ENCODE measurements at regions not wholly inside any gene's neighbourhood (a gene's known extent, or its start where the extent isn't known, plus 50 kb on each side); places are given as distances from the start of the nearest gene placed in this dataset.

DNA sequence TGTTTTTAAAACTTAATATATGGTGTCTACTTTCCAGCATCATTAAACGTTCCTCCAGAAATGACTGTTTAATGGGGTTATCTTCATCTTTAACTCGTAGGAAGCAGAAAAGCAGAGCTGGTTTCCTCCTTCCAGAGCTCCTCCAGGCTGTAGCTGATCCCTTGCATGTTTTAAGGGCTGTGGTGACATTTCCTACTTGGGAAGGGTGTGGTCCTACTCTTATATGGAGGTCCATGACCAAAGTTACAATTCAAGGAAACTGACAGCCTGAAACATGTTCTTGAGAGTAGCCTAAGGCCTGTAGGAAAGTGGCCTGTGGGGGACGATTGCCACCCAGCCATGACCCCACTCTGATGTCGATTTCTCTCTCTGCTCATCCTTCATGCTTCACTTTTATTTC is 297.1 kb downstream of the GADD45G start:
- Mint-ChIP-seq H3K9me3 (peaks cover under 1% of the 10 kb centered on the region), H3K4me3 (no peak overlapping the region), H3K27me3 (ENCODE audit: low read depth, poor library complexity) (no peaks in the 10 kb centered on the region), H3K36me3 (ENCODE audit: low read depth) (no peaks in the 10 kb centered on the region), H3K4me1 (peaks cover 17% of the 10 kb centered on the region), H3K27ac (no peak overlapping the region)
- DNase-seq: no peak
- TF ChIP-seq, protein P1, sequence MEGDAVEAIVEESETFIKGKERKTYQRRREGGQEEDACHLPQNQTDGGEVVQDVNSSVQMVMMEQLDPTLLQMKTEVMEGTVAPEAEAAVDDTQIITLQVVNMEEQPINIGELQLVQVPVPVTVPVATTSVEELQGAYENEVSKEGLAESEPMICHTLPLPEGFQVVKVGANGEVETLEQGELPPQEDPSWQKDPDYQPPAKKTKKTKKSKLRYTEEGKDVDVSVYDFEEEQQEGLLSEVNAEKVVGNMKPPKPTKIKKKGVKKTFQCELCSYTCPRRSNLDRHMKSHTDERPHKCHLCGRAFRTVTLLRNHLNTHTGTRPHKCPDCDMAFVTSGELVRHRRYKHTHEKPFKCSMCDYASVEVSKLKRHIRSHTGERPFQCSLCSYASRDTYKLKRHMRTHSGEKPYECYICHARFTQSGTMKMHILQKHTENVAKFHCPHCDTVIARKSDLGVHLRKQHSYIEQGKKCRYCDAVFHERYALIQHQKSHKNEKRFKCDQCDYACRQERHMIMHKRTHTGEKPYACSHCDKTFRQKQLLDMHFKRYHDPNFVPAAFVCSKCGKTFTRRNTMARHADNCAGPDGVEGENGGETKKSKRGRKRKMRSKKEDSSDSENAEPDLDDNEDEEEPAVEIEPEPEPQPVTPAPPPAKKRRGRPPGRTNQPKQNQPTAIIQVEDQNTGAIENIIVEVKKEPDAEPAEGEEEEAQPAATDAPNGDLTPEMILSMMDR (IDR thresholded peaks at IDR 0.05): no peak

DNA sequence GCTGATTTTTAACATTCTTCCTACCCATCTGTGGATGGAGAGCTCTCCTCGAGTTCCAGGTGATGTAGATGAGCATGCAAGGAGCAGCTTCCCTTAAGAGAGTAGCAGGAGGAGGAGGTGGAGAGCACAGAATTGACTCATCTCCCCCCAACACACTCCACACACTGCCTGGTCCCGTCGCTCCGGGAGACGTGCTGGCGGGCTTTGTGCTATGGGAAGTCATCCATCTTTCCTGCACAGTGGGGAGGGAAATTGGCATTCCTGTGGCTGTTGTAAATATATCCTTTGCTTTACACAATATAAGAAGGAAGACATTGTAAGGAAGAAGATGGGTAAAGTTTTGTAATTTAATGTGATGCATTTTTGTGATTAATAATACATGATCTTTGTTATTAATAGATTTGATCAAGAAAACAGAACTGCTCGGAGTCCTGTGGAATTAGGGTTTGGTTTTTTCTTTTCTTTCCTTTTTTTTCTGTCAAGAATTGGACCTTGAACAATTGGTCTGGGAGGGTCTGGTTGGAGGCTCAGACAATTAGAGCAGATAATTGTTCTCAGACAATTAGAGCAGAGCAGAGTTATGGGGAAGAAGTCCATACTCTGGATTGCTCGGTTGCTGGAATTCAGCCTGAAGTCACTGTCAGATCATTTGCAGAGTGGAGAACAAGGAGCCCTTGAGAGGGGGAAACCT is 297.8 kb downstream of the GADD45G start:
- Mint-ChIP-seq H3K36me3 (ENCODE audit: low read depth) (peaks cover 5% of the 10 kb centered on the region), H3K9me3 (peaks cover 8% of the 10 kb centered on the region), H3K4me1 (peaks cover 17% of the 10 kb centered on the region), H3K27me3 (ENCODE audit: low read depth, poor library complexity) (no peaks in the 10 kb centered on the region), H3K27ac (no peak overlapping the region), H3K4me3 (no peak overlapping the region)
- TF ChIP-seq, protein P1 (IDR thresholded peaks at IDR 0.05): no peak
- no peak for DNase-seq

- H3K36me3 Mint-ChIP-seq (ENCODE audit: low read depth): peaks cover 5% of the 10 kb centered on the region
- TF ChIP-seq, protein P1 (IDR thresholded peaks at IDR 0.05): no peak
- peaks cover 17% of the 10 kb centered on the region for H3K4me1 Mint-ChIP-seq
- H3K27me3 Mint-ChIP-seq (ENCODE audit: low read depth, poor library complexity): no peaks in the 10 kb centered on the region
- H3K27ac Mint-ChIP-seq: no peak overlapping the region
- H3K4me3 Mint-ChIP-seq: no peak overlapping the region
- peaks cover 13% of the 10 kb centered on the region for H3K9me3 Mint-ChIP-seq
- DNase-seq: no peak
These were observed 298.3 kb downstream of the GADD45G start for GRCh38 chr9:89903141-89903475.

DNA sequence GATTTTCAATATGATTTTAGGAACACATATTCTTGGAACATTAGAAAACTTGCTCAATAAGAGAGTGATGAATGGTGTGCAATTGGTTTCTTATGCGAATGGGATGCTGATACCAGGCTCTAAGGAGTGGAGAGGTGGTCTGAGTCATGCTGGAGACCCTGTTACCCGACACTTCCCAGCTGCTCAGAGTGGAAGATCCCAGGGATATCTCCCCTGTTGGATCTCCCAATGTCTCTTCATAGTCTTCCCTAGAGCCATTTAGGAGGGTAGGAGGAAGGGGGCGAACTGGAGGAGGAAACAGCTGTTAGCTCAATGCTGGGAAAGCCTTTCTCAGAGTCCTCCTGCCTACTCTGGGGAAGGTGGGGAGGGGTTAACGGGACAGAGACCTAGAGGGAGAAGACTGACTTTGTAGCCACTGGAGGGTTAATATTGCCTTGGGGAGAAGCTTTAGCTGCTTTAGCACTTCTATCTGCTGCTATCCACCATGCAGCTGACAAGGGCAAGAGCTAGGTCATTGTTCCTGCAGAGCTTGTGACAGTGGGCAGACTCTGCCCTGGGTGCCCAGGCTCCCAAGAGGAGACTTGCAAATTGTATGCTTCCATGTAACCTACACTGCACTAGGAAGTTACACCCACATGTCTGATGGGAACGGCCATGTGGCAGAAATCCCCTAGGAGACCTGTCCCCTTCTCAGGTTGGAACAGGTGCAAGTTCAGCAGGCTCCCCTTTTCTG is 301.0 kb downstream of the GADD45G start:
- TF ChIP-seq, protein P1 (IDR thresholded peaks at IDR 0.05): no peak
- H3K27ac Mint-ChIP-seq: no peak overlapping the region
- no peak overlapping the region for H3K4me3 Mint-ChIP-seq
- peaks cover 20% of the 10 kb centered on the region for H3K9me3 Mint-ChIP-seq
- H3K36me3 Mint-ChIP-seq (ENCODE audit: low read depth): peaks cover 5% of the 10 kb centered on the region
- H3K27me3 Mint-ChIP-seq (ENCODE audit: low read depth, poor library complexity): no peaks in the 10 kb centered on the region
- no peak for DNase-seq
- H3K4me1 Mint-ChIP-seq: peaks cover 17% of the 10 kb centered on the region

GRCh38 chr9:89911721-89912604 is 307.2 kb downstream of the GADD45G start:
- Mint-ChIP-seq H3K27ac (no peak overlapping the region), H3K4me3 (no peak overlapping the region), H3K9me3 (peaks cover 19% of the 10 kb centered on the region), H3K4me1 (peaks cover 12% of the 10 kb centered on the region), H3K36me3 (ENCODE audit: low read depth) (peaks cover 5% of the 10 kb centered on the region), H3K27me3 (ENCODE audit: low read depth, poor library complexity) (no peaks in the 10 kb centered on the region)
- no peak for DNase-seq
- TF ChIP-seq, protein P1 (IDR thresholded peaks at IDR 0.05): no peak
